ENCODE measurements at regions not wholly inside any gene's neighbourhood (a gene's known extent, or its start where the extent isn't known, plus 50 kb on each side); places are given as distances from the start of the nearest gene placed in this dataset.

DNA sequence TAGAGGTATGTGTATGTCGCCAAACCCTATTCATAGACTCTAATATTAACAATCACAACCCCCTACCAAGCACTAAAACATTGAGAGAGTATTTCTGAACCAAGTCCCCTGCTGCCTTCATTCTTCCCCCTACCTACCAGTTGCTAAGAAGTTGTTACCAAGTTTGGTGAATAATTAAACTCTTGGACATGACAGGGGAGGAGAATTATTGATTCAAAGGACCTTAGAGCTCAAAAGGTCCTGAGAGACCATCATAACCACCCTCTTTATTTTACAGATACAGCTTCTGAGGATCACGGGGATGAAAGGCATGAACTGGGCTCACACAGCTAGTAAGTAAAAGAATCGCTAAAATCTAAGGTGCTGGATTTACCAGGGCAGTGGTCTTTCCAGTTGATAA, 204.1 kb downstream of the PIK3C3 start:
- TF ChIP-seq, protein P1, sequence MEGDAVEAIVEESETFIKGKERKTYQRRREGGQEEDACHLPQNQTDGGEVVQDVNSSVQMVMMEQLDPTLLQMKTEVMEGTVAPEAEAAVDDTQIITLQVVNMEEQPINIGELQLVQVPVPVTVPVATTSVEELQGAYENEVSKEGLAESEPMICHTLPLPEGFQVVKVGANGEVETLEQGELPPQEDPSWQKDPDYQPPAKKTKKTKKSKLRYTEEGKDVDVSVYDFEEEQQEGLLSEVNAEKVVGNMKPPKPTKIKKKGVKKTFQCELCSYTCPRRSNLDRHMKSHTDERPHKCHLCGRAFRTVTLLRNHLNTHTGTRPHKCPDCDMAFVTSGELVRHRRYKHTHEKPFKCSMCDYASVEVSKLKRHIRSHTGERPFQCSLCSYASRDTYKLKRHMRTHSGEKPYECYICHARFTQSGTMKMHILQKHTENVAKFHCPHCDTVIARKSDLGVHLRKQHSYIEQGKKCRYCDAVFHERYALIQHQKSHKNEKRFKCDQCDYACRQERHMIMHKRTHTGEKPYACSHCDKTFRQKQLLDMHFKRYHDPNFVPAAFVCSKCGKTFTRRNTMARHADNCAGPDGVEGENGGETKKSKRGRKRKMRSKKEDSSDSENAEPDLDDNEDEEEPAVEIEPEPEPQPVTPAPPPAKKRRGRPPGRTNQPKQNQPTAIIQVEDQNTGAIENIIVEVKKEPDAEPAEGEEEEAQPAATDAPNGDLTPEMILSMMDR (IDR thresholded peaks at IDR 0.05) = no peak
- no peak for TF ChIP-seq POLR2A (IDR thresholded peaks at IDR 0.05)
